PC-9 (cell line): ENCODE measurements at regions not wholly inside any gene's neighbourhood (a gene's known extent, or its start where the extent isn't known, plus 50 kb on each side); places are given as distances from the start of the nearest gene placed in this dataset.
"Not testable (repeated sequence)": the region's sequence is repeated elsewhere in the genome, so short reads cannot be mapped to it uniquely, and the experiment has no call there.

ENCODE experiments used
- BruUV-seq: library from RNA; stranded (reverse); fragments of 400-500 nt; replicated peaks from 2 replicates; lab custom pipeline; 2021; lab: Mats Ljungman, UMichigan
- CTCF ChIA-PET: fragments of 300-600 bp; sonication (Branson Sonifier 250); formaldehyde crosslinking; loops from one replicate; lab custom pipeline; 2022; ENCODE audit warnings: antibody characterized with exemption; lab: Charles Lee
- POLR2A ChIA-PET: fragments of 300-600 bp; sonication (Branson Sonifier 250); formaldehyde crosslinking; loops from one replicate; lab custom pipeline; 2022; ENCODE audit warnings: antibody characterized with exemption; ENCODE audit not compliant: unreplicated experiment; lab: Charles Lee
- DNase-seq, 2 experiments: peaks; one replicate each; pipeline versions ENCODE4 v3.0.0 to v3.0.0-alpha.2; 2015 to 2022; ENCODE audit warnings: mixed read lengths in 1 of 2
- H2AFZ ChIP-seq: fragments of 200-600 bp; sonication (generic); 2 replicates; pipeline ENCODE4 v1.8.1; 2017; ENCODE audit warnings: antibody characterized with exemption
- H3F3A ChIP-seq: fragments of 200-600 bp; sonication (generic); 2 replicates; pipeline ENCODE4 v1.8.1; 2017; ENCODE audit warnings: antibody characterized with exemption, mild to moderate bottlenecking, low read depth; ENCODE audit not compliant: insufficient read depth
- H3K27ac ChIP-seq: fragments of 200-600 bp; sonication (generic); 2 replicates; pipeline ENCODE4 v1.6.1; 2016; ENCODE audit warnings: mixed run types
- H3K27me3 ChIP-seq: fragments of 200-600 bp; sonication (generic); 2 replicates; pipeline ENCODE4 v1.6.1; 2016; ENCODE audit warnings: low read depth, mixed run types; ENCODE audit not compliant: insufficient read depth
- H3K36me3 ChIP-seq: fragments of 200-600 bp; sonication (generic); 2 replicates; pipeline ENCODE4 v1.6.1; 2016; ENCODE audit warnings: low read depth, mixed run types
- H3K4me1 ChIP-seq: fragments of 200-600 bp; sonication (generic); replicated peaks from 2 replicates; pipeline ENCODE4 v1.6.1; 2016; ENCODE audit warnings: mixed run types; ENCODE audit not compliant: insufficient read depth
- H3K4me2 ChIP-seq: fragments of 200-600 bp; sonication (generic); 2 replicates; pipeline ENCODE4 v1.6.1; 2017; ENCODE audit warnings: mixed run types
- H3K4me3 ChIP-seq: fragments of 200-600 bp; sonication (generic); 2 replicates; pipeline ENCODE4 v1.6.1; 2016; ENCODE audit warnings: mixed run types
- H3K79me2 ChIP-seq: fragments of 200-600 bp; sonication (generic); 2 replicates; pipeline ENCODE4 v1.6.1; 2017; ENCODE audit warnings: low read depth, mixed run types
- H3K9me2 ChIP-seq: fragments of 200-600 bp; sonication (generic); 2 replicates; pipeline ENCODE4 v1.8.1; 2017; ENCODE audit warnings: mild to moderate bottlenecking; ENCODE audit not compliant: insufficient read depth
- H3K9me3 ChIP-seq: fragments of 200-600 bp; sonication (generic); 2 replicates; pipeline ENCODE4 v1.8.1; 2016; ENCODE audit warnings: low read depth; ENCODE audit not compliant: insufficient read depth
- H4K20me1 ChIP-seq: fragments of 200-600 bp; sonication (generic); 2 replicates; pipeline ENCODE4 v1.8.1; 2017; ENCODE audit not compliant: insufficient read depth
- EZH2 ChIP-seq: fragments of 200-600 bp; sonication (generic); IDR thresholded peaks from 2 replicates; pipeline ENCODE4 v1.8.0; 2017; ENCODE audit warnings: antibody characterized with exemption, low read depth
- intact Hi-C: fragments of 100-400 bp; cut with micrococcal nuclease; formaldehyde crosslinking; loops from one replicate; pipeline ENCODE4 v1.10.0; 2022; ENCODE audit not compliant: unreplicated experiment
- TF ChIP-seq, protein P1 (sequence below): fragments of 200-600 bp; sonication (generic); conservative IDR thresholded peaks from 2 replicates; pipeline ENCODE4 v1.6.1; 2017; ENCODE audit warnings: mixed run types, antibody characterized with exemption, mild to moderate bottlenecking, moderate library complexity

DNA sequence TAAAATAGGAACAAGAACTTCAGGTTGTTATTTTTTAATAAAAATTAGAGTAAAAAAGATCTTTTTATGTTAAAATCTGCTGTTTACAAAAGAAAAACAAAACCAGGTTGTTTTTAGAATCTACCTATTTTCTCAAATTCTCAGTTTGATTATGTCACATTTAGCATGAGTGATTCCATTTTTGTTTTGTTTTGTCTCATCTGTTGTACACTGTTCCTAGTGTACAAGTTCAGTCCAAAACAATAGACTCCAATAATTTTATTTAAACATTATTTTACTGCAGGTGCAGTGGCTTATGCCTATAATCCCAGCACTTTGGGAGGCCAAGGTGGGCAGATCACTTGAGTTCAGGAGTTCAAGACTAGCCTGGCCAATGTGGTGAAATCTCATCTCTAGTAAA is 2142.7 kb downstream of the TP53TG3F start:
- no peaks in the 10 kb centered on the region for H3K79me2 ChIP-seq
- no TSS peak for BruUV-seq
- no peaks in the 10 kb centered on the region for H3K9me2 ChIP-seq
- no peaks in the 10 kb centered on the region for H3K4me1 ChIP-seq
- no peaks in the 10 kb centered on the region for H3F3A ChIP-seq
- DNase-seq, result no peak
- TF ChIP-seq, protein P1, sequence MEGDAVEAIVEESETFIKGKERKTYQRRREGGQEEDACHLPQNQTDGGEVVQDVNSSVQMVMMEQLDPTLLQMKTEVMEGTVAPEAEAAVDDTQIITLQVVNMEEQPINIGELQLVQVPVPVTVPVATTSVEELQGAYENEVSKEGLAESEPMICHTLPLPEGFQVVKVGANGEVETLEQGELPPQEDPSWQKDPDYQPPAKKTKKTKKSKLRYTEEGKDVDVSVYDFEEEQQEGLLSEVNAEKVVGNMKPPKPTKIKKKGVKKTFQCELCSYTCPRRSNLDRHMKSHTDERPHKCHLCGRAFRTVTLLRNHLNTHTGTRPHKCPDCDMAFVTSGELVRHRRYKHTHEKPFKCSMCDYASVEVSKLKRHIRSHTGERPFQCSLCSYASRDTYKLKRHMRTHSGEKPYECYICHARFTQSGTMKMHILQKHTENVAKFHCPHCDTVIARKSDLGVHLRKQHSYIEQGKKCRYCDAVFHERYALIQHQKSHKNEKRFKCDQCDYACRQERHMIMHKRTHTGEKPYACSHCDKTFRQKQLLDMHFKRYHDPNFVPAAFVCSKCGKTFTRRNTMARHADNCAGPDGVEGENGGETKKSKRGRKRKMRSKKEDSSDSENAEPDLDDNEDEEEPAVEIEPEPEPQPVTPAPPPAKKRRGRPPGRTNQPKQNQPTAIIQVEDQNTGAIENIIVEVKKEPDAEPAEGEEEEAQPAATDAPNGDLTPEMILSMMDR, result no peak
- TF ChIP-seq EZH2, result no peak
- ChIA-PET POLR2A (no interaction called here), CTCF (no interaction called here)
- no peaks in the 10 kb centered on the region for H3K36me3 ChIP-seq
- no peaks in the 10 kb centered on the region for H4K20me1 ChIP-seq
- H2AFZ ChIP-seq, result no peak overlapping the region
- no peaks in the 10 kb centered on the region for H3K27me3 ChIP-seq
- intact Hi-C loops, result no loop called here
- H3K4me3 ChIP-seq, result no peak overlapping the region
- H3K27ac ChIP-seq, result no peak overlapping the region
- H3K4me2 ChIP-seq, result no peak overlapping the region
- no peaks in the 10 kb centered on the region for H3K9me3 ChIP-seq

DNA sequence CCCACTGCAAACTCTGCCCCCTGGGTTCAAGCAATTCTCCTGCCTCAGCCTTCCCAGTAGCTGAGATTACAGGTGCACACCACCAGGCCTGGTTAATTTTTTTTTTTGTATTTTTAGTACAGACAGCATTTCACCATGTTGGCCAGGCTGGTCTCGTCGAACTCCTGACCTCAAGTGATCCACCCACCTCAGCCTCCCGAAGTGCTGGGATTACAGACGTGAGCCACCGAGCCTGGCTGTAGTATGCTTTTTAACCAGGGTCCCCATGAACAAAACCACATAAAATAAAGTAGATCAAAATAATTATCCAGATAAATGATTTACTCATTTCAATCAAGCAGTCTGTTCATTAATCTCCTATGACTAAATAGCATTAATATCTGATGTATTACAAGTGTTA is 2144.0 kb downstream of the TP53TG3F start:
- H2AFZ ChIP-seq, CTCF ChIA-PET, H3F3A ChIP-seq, H3K27ac ChIP-seq, DNase-seq, H3K9me3 ChIP-seq, H3K4me3 ChIP-seq, H3K27me3 ChIP-seq, H3K4me2 ChIP-seq, H3K36me3 ChIP-seq, H4K20me1 ChIP-seq, intact Hi-C loops, H3K4me1 ChIP-seq, BruUV-seq, H3K9me2 ChIP-seq, POLR2A ChIA-PET, H3K79me2 ChIP-seq: not testable (repeated sequence)

DNA sequence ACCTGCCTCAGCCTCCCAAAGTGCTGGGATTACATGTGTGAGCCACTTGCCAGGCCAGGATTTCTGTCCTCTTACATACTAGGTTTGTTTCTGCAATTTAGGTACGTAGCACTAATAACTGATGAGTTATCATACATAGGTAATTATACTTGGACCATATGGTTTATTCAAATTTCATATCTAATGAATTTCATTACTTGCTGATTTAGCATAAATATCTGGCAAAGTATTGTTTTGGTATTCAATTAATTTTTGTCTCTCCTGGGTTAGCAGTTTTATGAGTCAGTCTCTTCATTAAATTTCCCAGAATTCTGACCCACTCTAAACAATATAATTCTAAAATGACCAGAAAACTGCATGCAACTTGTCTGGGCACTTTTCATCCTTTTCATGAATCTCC is 2146.5 kb downstream of the TP53TG3F start:
- no peak for DNase-seq
- no peaks in the 10 kb centered on the region for H3K9me3 ChIP-seq
- no peaks in the 10 kb centered on the region for H3K4me1 ChIP-seq
- no peaks in the 10 kb centered on the region for H3F3A ChIP-seq
- no peak overlapping the region for H3K4me2 ChIP-seq
- H3K27ac ChIP-seq, result no peak overlapping the region
- intact Hi-C loops, result no loop called here
- H3K27me3 ChIP-seq, result no peaks in the 10 kb centered on the region
- ChIA-PET CTCF (no interaction called here), POLR2A (no interaction called here)
- no peaks in the 10 kb centered on the region for H3K79me2 ChIP-seq
- no TSS peak for BruUV-seq
- peaks cover 4% of the 10 kb centered on the region; the same call in 1 of the 2 replicates for H3K9me2 ChIP-seq
- TF ChIP-seq, protein P1, result no peak
- H4K20me1 ChIP-seq, result no peaks in the 10 kb centered on the region
- H3K4me3 ChIP-seq, result no peak overlapping the region
- H3K36me3 ChIP-seq, result no peaks in the 10 kb centered on the region
- H2AFZ ChIP-seq, result no peak overlapping the region

DNA sequence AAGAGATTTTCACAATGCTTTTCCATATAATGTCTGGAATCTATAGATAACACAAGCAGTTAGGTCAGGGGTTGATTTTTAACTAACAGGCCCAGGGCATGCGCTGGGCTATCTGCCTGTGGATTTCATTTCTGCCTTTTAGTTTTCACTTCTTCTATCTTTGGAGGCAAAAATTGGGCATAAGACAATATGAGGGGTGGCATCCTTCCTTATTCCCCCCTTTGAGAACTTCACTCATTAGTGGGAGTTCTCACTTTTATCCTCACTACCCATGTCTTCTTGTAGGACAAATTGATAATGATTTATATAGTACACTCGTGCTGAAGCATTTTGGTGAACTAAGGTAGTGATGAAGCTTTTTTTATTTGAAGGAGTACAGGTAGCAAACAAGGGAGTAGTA is 2155.5 kb downstream of the TP53TG3F start:
- H3K9me3 ChIP-seq, BruUV-seq, H3K27me3 ChIP-seq, DNase-seq, H4K20me1 ChIP-seq, H2AFZ ChIP-seq, H3F3A ChIP-seq, POLR2A ChIA-PET, H3K27ac ChIP-seq, intact Hi-C loops, H3K4me2 ChIP-seq, H3K4me3 ChIP-seq, H3K79me2 ChIP-seq, CTCF ChIA-PET, H3K36me3 ChIP-seq, H3K4me1 ChIP-seq, H3K9me2 ChIP-seq: not testable (repeated sequence)

DNA sequence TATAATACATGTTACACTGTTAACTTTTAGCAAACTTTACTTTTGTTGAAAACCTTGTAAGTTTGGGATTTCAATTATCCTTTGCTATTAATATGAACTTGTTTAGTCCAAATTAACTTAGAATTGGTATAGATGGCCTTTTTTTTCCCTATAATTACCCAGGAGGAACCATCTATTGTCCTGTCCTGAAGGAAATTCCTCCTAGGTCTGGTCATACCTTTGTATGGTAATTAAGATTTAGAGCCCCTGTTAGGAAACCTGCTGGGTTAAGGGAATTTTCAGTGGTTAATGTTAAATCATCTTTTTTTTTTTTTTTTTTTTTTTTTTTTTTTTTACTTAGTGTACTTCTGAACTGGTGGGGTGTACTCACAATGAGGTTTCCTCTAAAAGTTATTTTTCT is 2159.8 kb downstream of the TP53TG3F start:
- H3K9me3 ChIP-seq, H3K9me2 ChIP-seq, DNase-seq, BruUV-seq, H2AFZ ChIP-seq, H3K4me2 ChIP-seq, POLR2A ChIA-PET, H3K27me3 ChIP-seq, H3K4me1 ChIP-seq, CTCF ChIA-PET, H3K4me3 ChIP-seq, H3F3A ChIP-seq, H3K36me3 ChIP-seq, H3K79me2 ChIP-seq, H3K27ac ChIP-seq, intact Hi-C loops, H4K20me1 ChIP-seq: not testable (repeated sequence)
